A673 (cell line): ENCODE measurements at regions not wholly inside any gene's neighbourhood (a gene's known extent, or its start where the extent isn't known, plus 50 kb on each side); places are given as distances from the start of the nearest gene placed in this dataset.

Experiments used
- BruUV-seq: library from RNA; stranded (reverse); fragments of 400-500 nt; replicated peaks from 2 replicates; lab custom pipeline; 2021; lab: Mats Ljungman, UMichigan
- CTCF ChIA-PET: fragments of 300-600 bp; sonication (Branson Sonifier 250); formaldehyde crosslinking; loops from one replicate; lab custom pipeline; 2022; ENCODE audit warnings: antibody characterized with exemption; lab: Charles Lee
- POLR2A ChIA-PET: fragments of 300-600 bp; sonication (Branson Sonifier 250); formaldehyde crosslinking; loops from one replicate; lab custom pipeline; 2022; ENCODE audit warnings: antibody characterized with exemption; ENCODE audit not compliant: low non-redundant PET; lab: Charles Lee
- DNase-seq: peaks from one replicate; pipeline ENCODE4 v3.0.0-alpha.2; 2015; ENCODE audit warnings: low spot score
- H3K27ac ChIP-seq: fragments of 200-600 bp; sonication (generic); 2 replicates; pipeline ENCODE4 v1.5.1; 2016; ENCODE audit warnings: mixed run types, low read depth, mild to moderate bottlenecking, mixed read lengths, antibody characterized with exemption, low read length; ENCODE audit not compliant: poor library complexity, severe bottlenecking
- H3K27me3 ChIP-seq: fragments of 200-600 bp; sonication (generic); replicated peaks from 2 replicates; pipeline ENCODE4 v1.6.1; 2017; ENCODE audit warnings: mixed run types, low read depth, mild to moderate bottlenecking, mixed read lengths, antibody characterized with exemption, low read length; ENCODE audit not compliant: insufficient read depth, poor library complexity
- H3K36me3 ChIP-seq: fragments of 200-600 bp; sonication (generic); 2 replicates; pipeline ENCODE4 v1.6.1; 2016; ENCODE audit warnings: mixed run types, mild to moderate bottlenecking, mixed read lengths, antibody characterized with exemption, low read length; ENCODE audit not compliant: insufficient read depth, poor library complexity, severe bottlenecking
- H3K4me1 ChIP-seq: fragments of 200-600 bp; sonication (generic); 2 replicates; pipeline ENCODE4 v1.6.1; 2017; ENCODE audit warnings: mixed run types, mild to moderate bottlenecking, mixed read lengths, antibody characterized with exemption, low read length; ENCODE audit not compliant: insufficient read depth, poor library complexity, severe bottlenecking
- H3K4me3 ChIP-seq: fragments of 200-600 bp; sonication (generic); 2 replicates; pipeline ENCODE4 v1.5.1; 2016; ENCODE audit warnings: low read depth, mixed run types, mild to moderate bottlenecking, mixed read lengths, low read length; ENCODE audit not compliant: poor library complexity, severe bottlenecking
- H3K9me3 ChIP-seq: fragments of 200-600 bp; sonication (generic); 2 replicates; pipeline ENCODE4 v1.6.1; 2016; ENCODE audit warnings: mixed run types, low read depth, mild to moderate bottlenecking, mixed read lengths, antibody characterized with exemption, low read length; ENCODE audit not compliant: poor library complexity, severe bottlenecking
- CTCF ChIP-seq: fragments of 300-800, 200-600 bp; sonication (generic); conservative IDR thresholded peaks from 2 replicates; pipeline ENCODE4 v1.5.1; 2017; ENCODE audit warnings: low read depth, mild to moderate bottlenecking, antibody characterized with exemption, low read length, moderate library complexity, mixed read lengths
- EZH2 ChIP-seq: fragments of 200-600 bp; sonication (generic); IDR thresholded peaks from 2 replicates; pipeline ENCODE4 v1.6.1; 2017; ENCODE audit warnings: borderline replicate concordance, low read depth, mild to moderate bottlenecking, mixed read lengths, antibody characterized with exemption, low read length; ENCODE audit not compliant: poor library complexity, severe bottlenecking
- intact Hi-C: fragments of 100-400 bp; cut with micrococcal nuclease; formaldehyde crosslinking; loops from one replicate; pipeline ENCODE4 v1.10.0; 2022; ENCODE audit not compliant: unreplicated experiment

- POLR2A ChIA-PET = no interaction called here
- CTCF ChIA-PET = no interaction called here
- no peaks in the 10 kb centered on the region for H3K36me3 ChIP-seq
- BruUV-seq = no TSS peak
- H3K27me3 ChIP-seq = peaks cover 37% of the 10 kb centered on the region
- H3K27ac ChIP-seq = no peak overlapping the region
- DNase-seq = no peak
- no peak overlapping the region for H3K4me3 ChIP-seq
- no peaks in the 10 kb centered on the region for H3K9me3 ChIP-seq
- no peaks in the 10 kb centered on the region for H3K4me1 ChIP-seq
- TF ChIP-seq EZH2 (no peak), CTCF (no peak)
- intact Hi-C loops = no loop called here
These were observed 372.7 kb upstream of the ZFHX3 start for GRCh38 chr16:73420676-73421075.

GRCh38 chr16:73420244-73420643 lies 372.3 kb upstream of the ZFHX3 start:
- CTCF ChIA-PET = no interaction called here
- DNase-seq = no peak

GRCh38 chr16:73418691-73419090 lies 370.8 kb upstream of the ZFHX3 start:
- DNase-seq = no peak
- no TSS peak for BruUV-seq
- no peak overlapping the region for H3K27ac ChIP-seq
- CTCF ChIA-PET = no interaction called here
- H3K27me3 ChIP-seq = peaks cover 46% of the 10 kb centered on the region
- no peaks in the 10 kb centered on the region for H3K9me3 ChIP-seq
- no peaks in the 10 kb centered on the region for H3K36me3 ChIP-seq
- intact Hi-C loops = no loop called here
- POLR2A ChIA-PET = no interaction called here
- no peaks in the 10 kb centered on the region for H3K4me1 ChIP-seq
- H3K4me3 ChIP-seq = no peak overlapping the region
- TF ChIP-seq CTCF = no peak
- TF ChIP-seq EZH2 = no peak

More at GRCh38 chr16:73420244-73420643, 372.3 kb upstream of the ZFHX3 start:
- no peaks in the 10 kb centered on the region for H3K36me3 ChIP-seq
- no peak overlapping the region for H3K4me3 ChIP-seq
- H3K4me1 ChIP-seq = no peaks in the 10 kb centered on the region
- no peak overlapping the region for H3K27ac ChIP-seq
- intact Hi-C loops = no loop called here
- peaks cover 41% of the 10 kb centered on the region for H3K27me3 ChIP-seq
- no peaks in the 10 kb centered on the region for H3K9me3 ChIP-seq
- BruUV-seq = no TSS peak
- POLR2A ChIA-PET = no interaction called here
- TF ChIP-seq CTCF (no peak), EZH2 (no peak)
